Kidney (tissue), 13 donors: ENCODE measurements at regions not wholly inside any gene's neighbourhood (a gene's known extent, or its start where the extent isn't known, plus 50 kb on each side); places are given as distances from the start of the nearest gene placed in this dataset.

Experiments used
- DNase-seq, 5 donors: peaks; one replicate each; pipeline ENCODE4 v3.0.0-alpha.2; 2013 to 2020
- FAIRE-seq: peaks from 2 replicates; lab custom pipeline; 2012; peaks lifted over from hg19 to GRCh38; lab: Jason Lieb, UNC
- H3K27ac ChIP-seq, 2 donors: one replicate each; pipeline ENCODE4 v1.7.0; 2013; ENCODE audit warnings: low read depth in 2 of 2, low read length in 2 of 2, inconsistent platforms in 1 of 2
- H3K27me3 ChIP-seq: one replicate; pipeline ENCODE4 v1.7.1; 2013; ENCODE audit warnings: low read length, inconsistent platforms; ENCODE audit not compliant: control insufficient read depth, insufficient read depth
- H3K36me3 ChIP-seq, 3 donors: one replicate each; pipeline versions ENCODE4 v1.7.0 to v1.7.1; 2013; ENCODE audit warnings: low read length in 3 of 3, control low read depth in 1 of 3, inconsistent platforms in 1 of 3; ENCODE audit not compliant: insufficient read depth in 3 of 3, control insufficient read depth in 2 of 3
- H3K4me1 ChIP-seq, 3 donors: one replicate each; pipeline versions ENCODE4 v1.7.0 to v1.7.1; 2013; ENCODE audit warnings: low read length in 3 of 3, inconsistent platforms in 1 of 3, low read depth in 1 of 3; ENCODE audit not compliant: control insufficient read depth in 2 of 3, insufficient read depth in 2 of 3
- H3K4me3 ChIP-seq, 3 donors: one replicate each; pipeline versions ENCODE4 v1.7.0 to v1.8.1; 2013; ENCODE audit warnings: low read length in 3 of 3, control low read depth in 1 of 3, inconsistent platforms in 1 of 3
- H3K9ac ChIP-seq, 3 donors: one replicate each; pipeline versions ENCODE4 v1.7.0 to v1.7.1; 2013; ENCODE audit warnings: low read length in 3 of 3, control low read depth in 1 of 3, inconsistent platforms in 1 of 3
- H3K9me3 ChIP-seq, 3 donors: one replicate each; pipeline versions ENCODE4 v1.7.0 to v1.7.1; 2013; ENCODE audit warnings: low read length in 3 of 3, control low read depth in 1 of 3, inconsistent platforms in 1 of 3; ENCODE audit not compliant: control insufficient read depth in 2 of 3, insufficient read depth in 1 of 3
- intact Hi-C: fragments of 100-400 bp; cut with DNase I; formaldehyde crosslinking; loops from one replicate; pipeline ENCODE4 v1.11.1; 2022
- TF ChIP-seq, protein P1 (sequence below): IDR thresholded peaks from 3 replicates; pipeline ENCODE4 v1.5.1; 2012; ENCODE audit warnings: mild to moderate bottlenecking, moderate library complexity, borderline replicate concordance; ENCODE audit not compliant: insufficient read depth; ENCODE audit errors: extremely low read depth
- donor health status: control.
- donor health status: control.
- donor health status: control.
- donor health status: control.
- donor health status: control.
- donor health status: DM: yes; HTN: yes; CAD: no.
- donor health status: Normal renal cell carcinoma (clear cell type).

DNA sequence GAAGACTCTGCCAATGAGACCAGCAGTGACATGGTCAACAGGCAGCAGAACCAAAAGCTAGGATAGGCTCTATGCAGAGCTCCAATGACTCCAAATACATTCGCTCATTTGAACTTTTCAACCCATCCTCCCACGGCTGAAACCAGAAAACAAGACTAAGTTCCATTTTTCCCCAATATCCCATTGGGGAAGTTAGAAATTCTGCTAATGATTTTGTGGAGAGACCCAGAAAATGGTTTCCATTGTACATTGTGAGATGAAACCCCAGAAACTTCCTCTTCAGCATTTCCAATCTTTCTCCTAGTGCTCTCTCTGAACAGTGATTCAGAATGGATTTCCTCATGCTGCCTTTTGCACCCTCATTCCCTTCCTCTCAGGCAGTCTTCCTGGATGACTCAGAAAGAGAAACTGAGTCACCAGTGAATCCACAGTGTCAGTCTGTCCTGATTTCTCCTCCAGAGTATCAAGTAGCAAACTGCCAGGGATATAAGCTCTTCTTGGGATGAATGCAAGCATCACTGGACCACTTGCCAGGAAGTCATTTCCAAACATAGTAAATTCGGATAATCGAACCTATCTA lies 467.7 kb upstream of the ID2 start:
- Histone ChIP-seq H3K4me3 (no peak overlapping the region), H3K9ac (no peak overlapping the region), H3K4me1 (no peaks in the 10 kb centered on the region), H3K9me3 (no peaks in the 10 kb centered on the region), H3K36me3 (no peaks in the 10 kb centered on the region), H3K27ac (no peak overlapping the region), H3K27me3 (no peaks in the 10 kb centered on the region)
- TF ChIP-seq, protein P1, sequence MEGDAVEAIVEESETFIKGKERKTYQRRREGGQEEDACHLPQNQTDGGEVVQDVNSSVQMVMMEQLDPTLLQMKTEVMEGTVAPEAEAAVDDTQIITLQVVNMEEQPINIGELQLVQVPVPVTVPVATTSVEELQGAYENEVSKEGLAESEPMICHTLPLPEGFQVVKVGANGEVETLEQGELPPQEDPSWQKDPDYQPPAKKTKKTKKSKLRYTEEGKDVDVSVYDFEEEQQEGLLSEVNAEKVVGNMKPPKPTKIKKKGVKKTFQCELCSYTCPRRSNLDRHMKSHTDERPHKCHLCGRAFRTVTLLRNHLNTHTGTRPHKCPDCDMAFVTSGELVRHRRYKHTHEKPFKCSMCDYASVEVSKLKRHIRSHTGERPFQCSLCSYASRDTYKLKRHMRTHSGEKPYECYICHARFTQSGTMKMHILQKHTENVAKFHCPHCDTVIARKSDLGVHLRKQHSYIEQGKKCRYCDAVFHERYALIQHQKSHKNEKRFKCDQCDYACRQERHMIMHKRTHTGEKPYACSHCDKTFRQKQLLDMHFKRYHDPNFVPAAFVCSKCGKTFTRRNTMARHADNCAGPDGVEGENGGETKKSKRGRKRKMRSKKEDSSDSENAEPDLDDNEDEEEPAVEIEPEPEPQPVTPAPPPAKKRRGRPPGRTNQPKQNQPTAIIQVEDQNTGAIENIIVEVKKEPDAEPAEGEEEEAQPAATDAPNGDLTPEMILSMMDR, result no peak
- DNase-seq (no peak), FAIRE-seq (no peak)
- intact Hi-C loops, result no loop called here

DNA sequence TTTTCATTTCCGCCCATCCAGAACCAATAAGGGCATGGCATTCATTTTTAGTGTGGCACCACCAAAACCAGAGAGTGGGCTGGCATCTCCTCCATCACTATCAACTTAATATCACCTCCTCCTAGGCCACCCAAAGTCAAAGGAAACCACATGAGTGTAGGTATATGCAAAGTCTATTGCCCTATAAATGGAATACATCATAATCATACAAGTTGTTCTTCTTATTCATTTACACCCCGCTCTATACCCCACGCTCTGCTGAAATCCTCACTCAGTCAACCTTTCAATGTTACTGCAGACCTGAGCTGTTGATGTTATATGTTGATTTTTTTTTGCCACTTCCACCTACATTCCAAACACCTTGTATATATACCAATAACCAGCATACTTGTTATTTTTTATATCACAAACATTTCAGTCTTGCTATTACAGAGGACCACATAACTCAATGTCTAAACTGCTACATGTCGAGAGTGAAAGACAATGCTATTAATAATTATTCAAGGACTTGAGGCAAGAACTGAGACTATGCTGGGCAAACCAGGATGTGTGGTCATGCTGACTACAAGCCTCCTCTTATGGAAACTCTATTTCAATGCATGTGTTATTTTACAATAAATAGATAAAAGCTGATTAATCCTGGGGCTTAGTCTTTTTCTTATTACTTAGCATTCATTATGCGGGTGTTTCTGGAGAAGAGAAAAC lies 466.5 kb upstream of the ID2 start:
- H3K4me1 ChIP-seq, result no peaks in the 10 kb centered on the region
- H3K36me3 ChIP-seq, result no peaks in the 10 kb centered on the region
- FAIRE-seq (no peak), DNase-seq (no peak)
- no peak overlapping the region for H3K4me3 ChIP-seq
- TF ChIP-seq, protein P1, result no peak
- no peaks in the 10 kb centered on the region for H3K9me3 ChIP-seq
- no peaks in the 10 kb centered on the region for H3K27me3 ChIP-seq
- no peak overlapping the region for H3K27ac ChIP-seq
- H3K9ac ChIP-seq, result no peak overlapping the region
- intact Hi-C loops, result no loop called here

DNA sequence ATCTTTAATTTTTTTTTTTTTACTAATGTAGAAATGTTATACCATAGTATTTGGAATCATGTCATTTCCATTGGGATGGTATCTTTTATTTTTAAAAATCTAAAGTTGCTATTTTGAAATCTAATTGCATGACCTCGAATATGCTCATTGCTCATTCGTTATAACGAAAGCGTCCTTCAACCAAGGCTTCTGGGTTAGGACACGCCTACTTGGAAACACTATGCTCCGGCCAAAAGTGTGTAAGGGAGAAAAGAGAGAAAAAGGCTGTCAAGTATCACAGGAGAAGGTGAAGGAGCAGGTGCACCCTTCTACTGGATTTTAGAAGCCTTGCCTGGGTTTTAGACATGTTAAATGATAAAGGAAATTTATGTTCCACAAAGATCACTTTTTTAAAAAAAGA lies 465.9 kb upstream of the ID2 start:
- no peak for FAIRE-seq
- H3K9me3 ChIP-seq, result no peaks in the 10 kb centered on the region
- H3K4me3 ChIP-seq, result no peak overlapping the region
- H3K9ac ChIP-seq, result no peak overlapping the region
- DNase-seq, result no peak
- no peak overlapping the region for H3K27ac ChIP-seq
- no peaks in the 10 kb centered on the region for H3K27me3 ChIP-seq
- TF ChIP-seq, protein P1, result no peak
- no peaks in the 10 kb centered on the region for H3K36me3 ChIP-seq
- no peaks in the 10 kb centered on the region for H3K4me1 ChIP-seq
- intact Hi-C loops, result no loop called here
